Activated T-cell treated with anti-CD3 and anti-CD28 coated beads, Interleukin-2, amount 50 U/mL, for 48 hours (primary cell): ENCODE measurements at regions not wholly inside any gene's neighbourhood (a gene's known extent, or its start where the extent isn't known, plus 50 kb on each side); places are given as distances from the start of the nearest gene placed in this dataset.

Experiments
- DNase-seq, 2 experiments: peaks; one replicate each; pipeline ENCODE4 v3.0.0-alpha.2; 2020

GRCh38 chr2:163541943-163542342 is 193.9 kb downstream of the FIGN start:
- DNase-seq = no peak

- no peak for DNase-seq
Observed at GRCh38 chr2:163541495-163541894, 194.3 kb downstream of the FIGN start.

GRCh38 chr2:163528640-163529217 is 207.1 kb downstream of the FIGN start:
- DNase-seq = no peak

- DNase-seq = no peak
Observed at GRCh38 chr2:163527381-163527780, 208.4 kb downstream of the FIGN start.

- no peak for DNase-seq
Observed at GRCh38 chr2:163518762-163519161, 217.0 kb downstream of the FIGN start.

GRCh38 chr2:163515836-163516235 is 220.0 kb downstream of the FIGN start:
- no peak for DNase-seq

GRCh38 chr2:163505281-163505680 is 230.5 kb downstream of the FIGN start:
- DNase-seq = no peak

- DNase-seq = no peak
Observed at GRCh38 chr2:163493359-163494298, 242.2 kb downstream of the FIGN start.

- DNase-seq = no peak
Observed at GRCh38 chr2:163491850-163492249, 244.0 kb downstream of the FIGN start.

- no peak for DNase-seq
Observed at GRCh38 chr2:163490281-163490680, 245.5 kb downstream of the FIGN start.

- no peak for DNase-seq
Observed at GRCh38 chr2:163481515-163481914, 254.3 kb downstream of the FIGN start.

- DNase-seq = no peak
Observed at GRCh38 chr2:163479599-163479998, 256.2 kb downstream of the FIGN start.

GRCh38 chr2:163475815-163476214 is 260.0 kb downstream of the FIGN start:
- DNase-seq = no peak

- no peak for DNase-seq
Observed at GRCh38 chr2:163474889-163475288, 260.9 kb downstream of the FIGN start.

GRCh38 chr2:163474319-163474744 is 261.5 kb downstream of the FIGN start:
- no peak for DNase-seq

GRCh38 chr2:163471947-163472346 is 263.9 kb downstream of the FIGN start:
- DNase-seq = no peak

GRCh38 chr2:163469561-163469962 is 266.2 kb downstream of the FIGN start:
- DNase-seq = no peak

- DNase-seq = no peak
Observed at GRCh38 chr2:163467251-163467630, 268.6 kb downstream of the FIGN start.

GRCh38 chr2:163466331-163467250 is 269.2 kb downstream of the FIGN start:
- no peak for DNase-seq

GRCh38 chr2:163465440-163465839 is 270.4 kb downstream of the FIGN start:
- no peak for DNase-seq

- no peak for DNase-seq
Observed at GRCh38 chr2:163463411-163463810, 272.4 kb downstream of the FIGN start.

GRCh38 chr2:163462993-163463392 is 272.8 kb downstream of the FIGN start:
- DNase-seq = no peak

- no peak for DNase-seq
Observed at GRCh38 chr2:163459986-163460385, 275.8 kb downstream of the FIGN start.
